GM19035 (cell line): ENCODE measurements at regions not wholly inside any gene's neighbourhood (a gene's known extent, or its start where the extent isn't known, plus 50 kb on each side); places are given as distances from the start of the nearest gene placed in this dataset.

ENCODE experiments used
- ATAC-seq: cut with Tn5 transposase; IDR thresholded peaks from one replicate; pipeline ENCODE4 v1.9.1; 2021; ENCODE audit not compliant: unreplicated experiment

GRCh38 chr11:133723056-133723455 lies 122.3 kb downstream of the SPATA19 start:
- ATAC-seq, result no peak

- no peak for ATAC-seq
These were observed 124.4 kb downstream of the SPATA19 start for GRCh38 chr11:133720951-133721350.

- no peak for ATAC-seq
These were observed 125.6 kb downstream of the SPATA19 start for GRCh38 chr11:133719532-133720235.

- ATAC-seq, result no peak
These were observed 126.5 kb downstream of the SPATA19 start for GRCh38 chr11:133718831-133719230.

- ATAC-seq, result no peak
These were observed 127.1 kb downstream of the SPATA19 start for GRCh38 chr11:133718238-133718637.

GRCh38 chr11:133716602-133717001 lies 128.7 kb downstream of the SPATA19 start:
- ATAC-seq, result no peak

GRCh38 chr11:133715602-133716001 lies 129.7 kb downstream of the SPATA19 start:
- no peak for ATAC-seq

- no peak for ATAC-seq
These were observed 130.6 kb downstream of the SPATA19 start for GRCh38 chr11:133714471-133715375.

- no peak for ATAC-seq
These were observed 131.5 kb downstream of the SPATA19 start for GRCh38 chr11:133713844-133714243.

GRCh38 chr11:133713406-133713805 lies 131.9 kb downstream of the SPATA19 start:
- no peak for ATAC-seq

- no peak for ATAC-seq
These were observed 133.2 kb downstream of the SPATA19 start for GRCh38 chr11:133712051-133712560.

GRCh38 chr11:133711545-133711944 lies 133.8 kb downstream of the SPATA19 start:
- no peak for ATAC-seq

- ATAC-seq, result no peak
These were observed 134.6 kb downstream of the SPATA19 start for GRCh38 chr11:133710681-133711240.

GRCh38 chr11:133710241-133710640 lies 135.1 kb downstream of the SPATA19 start:
- ATAC-seq, result no peak

- ATAC-seq, result no peak
These were observed 136.7 kb downstream of the SPATA19 start for GRCh38 chr11:133708547-133709051.

GRCh38 chr11:133706925-133707794 lies 138.2 kb downstream of the SPATA19 start:
- ATAC-seq, result no peak

GRCh38 chr11:133705873-133706272 lies 139.4 kb downstream of the SPATA19 start:
- ATAC-seq, result no peak

GRCh38 chr11:133705074-133705648 lies 140.2 kb downstream of the SPATA19 start:
- no peak for ATAC-seq

- no peak for ATAC-seq
These were observed 146.2 kb downstream of the SPATA19 start for GRCh38 chr11:133699071-133699470.

- no peak for ATAC-seq
These were observed 146.7 kb downstream of the SPATA19 start for GRCh38 chr11:133698654-133699053.
